Fibroblast of lung (primary cell): ENCODE measurements at regions not wholly inside any gene's neighbourhood (a gene's known extent, or its start where the extent isn't known, plus 50 kb on each side); places are given as distances from the start of the nearest gene placed in this dataset.

Experiments
- EZH2 ChIP-seq: IDR thresholded peaks from 2 replicates; pipeline ENCODE4 v1.5.1; 2012; ENCODE audit warnings: low read length, control low read depth, mild to moderate bottlenecking; ENCODE audit errors: missing control alignments
- TF ChIP-seq, protein P1 (sequence below), 2 donors: IDR thresholded peaks in 1 of 2; conservative IDR thresholded peaks in 1 of 2; 1 replicate in 1 of 2; 2 replicates in 1 of 2; pipeline ENCODE4 v1.5.1; 2011 to 2012; ENCODE audit warnings: low read length in 2 of 2, control low read depth in 1 of 2, inconsistent platforms in 1 of 2, low read depth in 1 of 2, mild to moderate bottlenecking in 1 of 2

DNA sequence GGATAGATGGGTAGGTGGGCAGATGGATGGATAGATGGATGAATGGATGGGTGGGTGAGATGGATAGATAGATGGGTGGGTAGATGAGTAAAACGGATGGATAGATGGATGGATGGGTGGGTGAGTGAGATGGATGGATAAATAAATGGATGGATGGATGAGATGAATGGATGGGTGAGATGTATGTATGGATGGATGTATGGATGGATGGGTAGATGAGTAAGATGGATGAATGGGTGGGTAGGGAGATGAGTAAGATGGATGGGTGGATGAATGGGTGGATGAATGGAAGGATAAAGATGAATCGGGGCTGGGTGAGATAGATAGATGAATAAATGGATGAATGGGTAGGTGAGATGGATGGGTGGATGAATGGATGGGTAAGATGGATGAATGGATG, 210.1 kb downstream of the TFAP2C start:
- TF ChIP-seq, protein P1, sequence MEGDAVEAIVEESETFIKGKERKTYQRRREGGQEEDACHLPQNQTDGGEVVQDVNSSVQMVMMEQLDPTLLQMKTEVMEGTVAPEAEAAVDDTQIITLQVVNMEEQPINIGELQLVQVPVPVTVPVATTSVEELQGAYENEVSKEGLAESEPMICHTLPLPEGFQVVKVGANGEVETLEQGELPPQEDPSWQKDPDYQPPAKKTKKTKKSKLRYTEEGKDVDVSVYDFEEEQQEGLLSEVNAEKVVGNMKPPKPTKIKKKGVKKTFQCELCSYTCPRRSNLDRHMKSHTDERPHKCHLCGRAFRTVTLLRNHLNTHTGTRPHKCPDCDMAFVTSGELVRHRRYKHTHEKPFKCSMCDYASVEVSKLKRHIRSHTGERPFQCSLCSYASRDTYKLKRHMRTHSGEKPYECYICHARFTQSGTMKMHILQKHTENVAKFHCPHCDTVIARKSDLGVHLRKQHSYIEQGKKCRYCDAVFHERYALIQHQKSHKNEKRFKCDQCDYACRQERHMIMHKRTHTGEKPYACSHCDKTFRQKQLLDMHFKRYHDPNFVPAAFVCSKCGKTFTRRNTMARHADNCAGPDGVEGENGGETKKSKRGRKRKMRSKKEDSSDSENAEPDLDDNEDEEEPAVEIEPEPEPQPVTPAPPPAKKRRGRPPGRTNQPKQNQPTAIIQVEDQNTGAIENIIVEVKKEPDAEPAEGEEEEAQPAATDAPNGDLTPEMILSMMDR (conservative IDR thresholded peaks at IDR 0.05 in 1 of 2, IDR thresholded peaks at IDR 0.05 in 1 of 2; ENCODE audit: low read depth in 1 of 2, low read length in 2 of 2): no peak
- TF ChIP-seq EZH2: no peak
